ENCODE measurements at regions not wholly inside any gene's neighbourhood (a gene's known extent, or its start where the extent isn't known, plus 50 kb on each side); places are given as distances from the start of the nearest gene placed in this dataset.

GRCh38 chr9:135320943-135321342 lies 158.6 kb upstream of the PPP1R26 start:
- H3K4me3 Mint-ChIP-seq (ENCODE audit: unreplicated experiment) = no peak overlapping the region
- no peaks in the 10 kb centered on the region for H3K9me3 Mint-ChIP-seq (ENCODE audit: unreplicated experiment)
- H3K4me1 Mint-ChIP-seq (ENCODE audit: unreplicated experiment) = no peaks in the 10 kb centered on the region
- no peak for TF ChIP-seq CTCF (IDR thresholded peaks at IDR 0.05; ENCODE audit: unreplicated experiment)
- H3K36me3 Mint-ChIP-seq (ENCODE audit: low read depth, unreplicated experiment) = no peaks in the 10 kb centered on the region
- no peak for DNase-seq (ENCODE audit: low spot score)
- no peaks in the 10 kb centered on the region for H3K27me3 Mint-ChIP-seq (ENCODE audit: unreplicated experiment)
- H3K27ac Mint-ChIP-seq (ENCODE audit: unreplicated experiment) = no peak overlapping the region

DNA sequence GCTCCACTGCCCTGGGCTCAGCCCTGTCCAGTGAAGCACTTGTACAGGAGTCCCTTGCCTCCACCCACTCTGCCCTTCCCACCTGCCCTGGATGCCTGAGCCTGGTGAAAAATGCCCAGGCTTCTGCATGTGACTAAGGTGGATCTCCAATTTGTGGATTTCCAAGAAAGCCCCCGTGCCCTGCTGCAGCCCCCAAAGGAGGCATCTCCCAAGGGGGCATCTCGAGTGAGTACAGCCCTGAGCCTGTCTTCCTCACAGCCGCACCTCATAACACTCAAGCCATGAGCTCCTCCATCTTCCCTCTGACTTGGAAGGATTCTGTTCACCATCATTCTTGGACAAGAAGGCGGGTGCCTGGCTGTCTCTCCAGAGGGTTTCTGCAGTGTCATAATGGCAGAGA lies 158.0 kb upstream of the PPP1R26 start:
- Mint-ChIP-seq H3K4me3 (ENCODE audit: unreplicated experiment) (no peak overlapping the region), H3K27ac (ENCODE audit: unreplicated experiment) (no peak overlapping the region), H3K9me3 (ENCODE audit: unreplicated experiment) (no peaks in the 10 kb centered on the region), H3K4me1 (ENCODE audit: unreplicated experiment) (no peaks in the 10 kb centered on the region), H3K36me3 (ENCODE audit: low read depth, unreplicated experiment) (no peaks in the 10 kb centered on the region), H3K27me3 (ENCODE audit: unreplicated experiment) (no peaks in the 10 kb centered on the region)
- TF ChIP-seq CTCF (IDR thresholded peaks at IDR 0.05; ENCODE audit: unreplicated experiment) = no peak
- DNase-seq (ENCODE audit: low spot score) = no peak

DNA sequence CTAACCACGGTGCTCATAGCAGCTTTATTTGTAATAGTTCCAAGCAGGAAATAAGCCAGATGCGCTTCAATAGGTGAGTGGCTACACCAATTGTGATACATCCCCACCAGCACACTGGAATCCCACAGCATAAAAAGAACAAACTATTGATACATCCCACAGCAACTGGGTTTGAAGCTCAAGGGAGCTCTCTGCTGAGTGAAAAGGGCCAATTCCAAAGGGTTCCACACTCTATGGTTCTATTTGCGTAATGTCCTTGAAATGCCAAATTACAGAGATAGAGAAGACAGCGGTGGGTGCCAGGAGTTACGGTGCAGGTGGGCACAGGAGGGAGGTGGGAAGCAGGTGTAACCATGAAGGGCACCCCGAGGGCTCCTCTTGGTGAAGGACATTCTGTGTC lies 155.3 kb upstream of the PPP1R26 start:
- no peak overlapping the region for H3K27ac Mint-ChIP-seq (ENCODE audit: unreplicated experiment)
- H3K36me3 Mint-ChIP-seq (ENCODE audit: low read depth, unreplicated experiment) = no peaks in the 10 kb centered on the region
- no peaks in the 10 kb centered on the region for H3K27me3 Mint-ChIP-seq (ENCODE audit: unreplicated experiment)
- H3K4me3 Mint-ChIP-seq (ENCODE audit: unreplicated experiment) = no peak overlapping the region
- TF ChIP-seq CTCF (IDR thresholded peaks at IDR 0.05; ENCODE audit: unreplicated experiment) = no peak
- H3K9me3 Mint-ChIP-seq (ENCODE audit: unreplicated experiment) = no peaks in the 10 kb centered on the region
- no peak for DNase-seq (ENCODE audit: low spot score)
- no peaks in the 10 kb centered on the region for H3K4me1 Mint-ChIP-seq (ENCODE audit: unreplicated experiment)

DNA sequence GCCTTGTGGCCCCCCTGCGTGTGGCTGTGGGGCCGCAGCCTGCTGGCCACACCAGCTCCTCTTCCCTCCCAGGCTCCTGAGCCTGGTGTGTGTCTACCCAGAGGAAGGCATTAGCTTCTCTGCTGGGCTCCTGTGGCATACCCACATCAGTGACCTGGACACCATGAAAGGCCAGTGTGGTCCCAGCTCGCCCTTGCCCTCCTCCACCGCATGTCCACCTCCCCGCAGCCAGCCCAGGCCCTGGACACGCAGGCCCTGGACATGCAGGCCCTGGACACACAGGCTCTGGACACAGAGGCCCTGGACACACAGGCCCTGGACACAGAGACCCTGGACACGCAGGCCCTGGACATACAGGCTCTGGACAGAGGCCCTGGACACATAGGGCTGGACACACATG lies 153.4 kb upstream of the PPP1R26 start:
- no peak for TF ChIP-seq CTCF (IDR thresholded peaks at IDR 0.05; ENCODE audit: unreplicated experiment)
- no peak overlapping the region for H3K4me3 Mint-ChIP-seq (ENCODE audit: unreplicated experiment)
- peaks cover 4% of the 10 kb centered on the region for H3K36me3 Mint-ChIP-seq (ENCODE audit: low read depth, unreplicated experiment)
- no peaks in the 10 kb centered on the region for H3K9me3 Mint-ChIP-seq (ENCODE audit: unreplicated experiment)
- H3K4me1 Mint-ChIP-seq (ENCODE audit: unreplicated experiment) = no peaks in the 10 kb centered on the region
- H3K27me3 Mint-ChIP-seq (ENCODE audit: unreplicated experiment) = peaks cover 2% of the 10 kb centered on the region
- no peak for DNase-seq (ENCODE audit: low spot score)
- H3K27ac Mint-ChIP-seq (ENCODE audit: unreplicated experiment) = no peak overlapping the region

DNA sequence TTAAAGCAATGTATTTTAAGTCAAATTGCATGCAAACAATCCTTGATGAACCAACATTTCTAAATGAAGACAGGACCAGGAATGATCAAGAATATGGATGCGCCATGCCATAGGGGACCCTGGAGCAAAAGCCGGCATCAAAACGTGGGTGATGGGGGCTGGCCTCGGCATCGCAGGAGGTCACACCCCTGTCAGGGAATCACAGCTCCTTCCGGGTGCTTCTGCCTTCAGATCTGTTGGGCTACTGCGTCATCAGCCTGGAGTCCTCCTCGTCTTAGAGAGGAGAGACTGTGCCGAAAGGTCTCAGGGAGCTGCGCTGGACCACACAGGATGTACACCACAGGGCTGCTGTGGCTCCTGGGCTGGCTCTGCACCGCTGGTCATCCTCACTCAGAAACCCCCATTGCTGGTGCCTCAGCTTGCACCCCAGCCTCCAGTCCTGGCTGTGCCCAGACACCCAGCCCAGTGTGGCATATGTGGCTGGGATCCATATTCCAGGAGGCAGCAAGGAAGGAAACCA lies 152.9 kb upstream of the PPP1R26 start:
- Mint-ChIP-seq H3K4me3 (ENCODE audit: unreplicated experiment) (no peak overlapping the region), H3K27me3 (ENCODE audit: unreplicated experiment) (peaks cover 2% of the 10 kb centered on the region), H3K27ac (ENCODE audit: unreplicated experiment) (no peak overlapping the region), H3K4me1 (ENCODE audit: unreplicated experiment) (no peaks in the 10 kb centered on the region), H3K36me3 (ENCODE audit: low read depth, unreplicated experiment) (peaks cover 4% of the 10 kb centered on the region), H3K9me3 (ENCODE audit: unreplicated experiment) (no peaks in the 10 kb centered on the region)
- DNase-seq (ENCODE audit: low spot score) = no peak
- TF ChIP-seq CTCF (IDR thresholded peaks at IDR 0.05; ENCODE audit: unreplicated experiment) = no peak
